GM18858 (cell line): ENCODE measurements at regions not wholly inside any gene's neighbourhood (a gene's known extent, or its start where the extent isn't known, plus 50 kb on each side); places are given as distances from the start of the nearest gene placed in this dataset.
A peak's percentile ranks its signal among the peaks of the same experiment; 100 is the strongest.

Experiments used
- ATAC-seq: cut with Tn5 transposase; IDR thresholded peaks from one replicate; pipeline ENCODE4 v1.9.1; 2021; ENCODE audit not compliant: unreplicated experiment

GRCh38 chr12:97267594-97268202 is 194.9 kb upstream of the RMST start:
- no peak for ATAC-seq

- ATAC-seq = no peak
Measured at GRCh38 chr12:97272471-97272870, 190.1 kb upstream of the RMST start.

GRCh38 chr12:97274386-97274785 is 188.2 kb upstream of the RMST start:
- ATAC-seq = no peak

GRCh38 chr12:97275256-97275655 is 187.3 kb upstream of the RMST start:
- ATAC-seq = no peak

- no peak for ATAC-seq
Measured at GRCh38 chr12:97275728-97276590, 186.6 kb upstream of the RMST start.

GRCh38 chr12:97276661-97277429 is 185.8 kb upstream of the RMST start:
- no peak for ATAC-seq

- ATAC-seq = no peak
Measured at GRCh38 chr12:97283297-97283696, 179.3 kb upstream of the RMST start.

- no peak for ATAC-seq
Measured at GRCh38 chr12:97288531-97288930, 174.1 kb upstream of the RMST start.

- peak; percentile 69 for ATAC-seq
Measured at GRCh38 chr12:97292588-97292987, 170.0 kb upstream of the RMST start.

- ATAC-seq = no peak
Measured at GRCh38 chr12:97293541-97293940, 169.1 kb upstream of the RMST start.

GRCh38 chr12:97299847-97300246 is 162.8 kb upstream of the RMST start:
- ATAC-seq = no peak

GRCh38 chr12:97300431-97300830 is 162.2 kb upstream of the RMST start:
- ATAC-seq = no peak

GRCh38 chr12:97300891-97301290 is 161.7 kb upstream of the RMST start:
- ATAC-seq = no peak

- no peak for ATAC-seq
Measured at GRCh38 chr12:97301576-97301975, 161.0 kb upstream of the RMST start.

GRCh38 chr12:97305651-97306050 is 157.0 kb upstream of the RMST start:
- ATAC-seq = no peak

- ATAC-seq = peak; percentile 99
Measured at GRCh38 chr12:97306147-97306546, 156.5 kb upstream of the RMST start.

- ATAC-seq = no peak
Measured at GRCh38 chr12:97308576-97309198, 153.9 kb upstream of the RMST start.

GRCh38 chr12:97309921-97310320 is 152.7 kb upstream of the RMST start:
- ATAC-seq = no peak

GRCh38 chr12:97312570-97313135 is 150.0 kb upstream of the RMST start:
- no peak for ATAC-seq

- no peak for ATAC-seq
Measured at GRCh38 chr12:97313471-97314190, 149.0 kb upstream of the RMST start.
